ENCODE measurements at regions not wholly inside any gene's neighbourhood (a gene's known extent, or its start where the extent isn't known, plus 50 kb on each side); places are given as distances from the start of the nearest gene placed in this dataset.

DNA sequence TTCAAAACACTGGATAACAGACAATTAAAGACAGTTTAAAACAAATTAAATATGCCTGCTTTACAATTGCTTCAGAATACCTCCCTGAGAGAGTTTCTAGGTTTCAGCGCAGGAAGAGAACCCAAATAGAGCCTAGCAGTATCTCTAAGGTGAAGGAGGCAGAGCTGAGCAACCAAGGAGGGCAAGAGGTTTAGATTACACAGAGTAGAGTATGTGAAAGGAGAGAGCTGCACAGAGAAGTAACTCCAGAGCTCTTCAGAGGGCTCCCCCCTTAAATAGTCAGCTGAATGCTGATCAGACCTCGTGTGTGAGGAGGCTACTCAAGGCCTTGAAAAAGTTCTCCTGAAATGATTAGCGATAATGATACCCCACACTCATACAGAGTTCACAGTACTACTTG is 386.5 kb upstream of the TCF4 start:
- TF ChIP-seq, protein P1, sequence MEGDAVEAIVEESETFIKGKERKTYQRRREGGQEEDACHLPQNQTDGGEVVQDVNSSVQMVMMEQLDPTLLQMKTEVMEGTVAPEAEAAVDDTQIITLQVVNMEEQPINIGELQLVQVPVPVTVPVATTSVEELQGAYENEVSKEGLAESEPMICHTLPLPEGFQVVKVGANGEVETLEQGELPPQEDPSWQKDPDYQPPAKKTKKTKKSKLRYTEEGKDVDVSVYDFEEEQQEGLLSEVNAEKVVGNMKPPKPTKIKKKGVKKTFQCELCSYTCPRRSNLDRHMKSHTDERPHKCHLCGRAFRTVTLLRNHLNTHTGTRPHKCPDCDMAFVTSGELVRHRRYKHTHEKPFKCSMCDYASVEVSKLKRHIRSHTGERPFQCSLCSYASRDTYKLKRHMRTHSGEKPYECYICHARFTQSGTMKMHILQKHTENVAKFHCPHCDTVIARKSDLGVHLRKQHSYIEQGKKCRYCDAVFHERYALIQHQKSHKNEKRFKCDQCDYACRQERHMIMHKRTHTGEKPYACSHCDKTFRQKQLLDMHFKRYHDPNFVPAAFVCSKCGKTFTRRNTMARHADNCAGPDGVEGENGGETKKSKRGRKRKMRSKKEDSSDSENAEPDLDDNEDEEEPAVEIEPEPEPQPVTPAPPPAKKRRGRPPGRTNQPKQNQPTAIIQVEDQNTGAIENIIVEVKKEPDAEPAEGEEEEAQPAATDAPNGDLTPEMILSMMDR (IDR thresholded peaks at IDR 0.05) = no peak
- TF ChIP-seq REST (IDR thresholded peaks at IDR 0.05) = no peak
- TF ChIP-seq CHD2 (IDR thresholded peaks at IDR 0.05; ENCODE audit: low read length, partially characterized antibody) = no peak
- TF ChIP-seq CBX2 (IDR thresholded peaks at IDR 0.05; ENCODE audit: borderline replicate concordance, low read depth) = no peak
- TF ChIP-seq HMGXB4 (CRISPR knock-in tag; IDR thresholded peaks at IDR 0.05; ENCODE audit: borderline replicate concordance) = no peak
- no peak for TF ChIP-seq POLR2A (IDR thresholded peaks at IDR 0.05; ENCODE audit: low read length)
- no peak for TF ChIP-seq POLR2AphosphoS2 (conservative IDR thresholded peaks at IDR 0.05; ENCODE audit: low read length)
- TF ChIP-seq USF2 (IDR thresholded peaks at IDR 0.05) = no peak
- no peak for TF ChIP-seq TP53 (CRISPR knock-in tag; IDR thresholded peaks at IDR 0.05)
- no peak for TF ChIP-seq RFX5 (IDR thresholded peaks at IDR 0.05)
- TF ChIP-seq EP300 (IDR thresholded peaks at IDR 0.05) = no peak
- no peak for TF ChIP-seq HDAC2 (IDR thresholded peaks at IDR 0.05)
- TF ChIP-seq, protein P2, sequence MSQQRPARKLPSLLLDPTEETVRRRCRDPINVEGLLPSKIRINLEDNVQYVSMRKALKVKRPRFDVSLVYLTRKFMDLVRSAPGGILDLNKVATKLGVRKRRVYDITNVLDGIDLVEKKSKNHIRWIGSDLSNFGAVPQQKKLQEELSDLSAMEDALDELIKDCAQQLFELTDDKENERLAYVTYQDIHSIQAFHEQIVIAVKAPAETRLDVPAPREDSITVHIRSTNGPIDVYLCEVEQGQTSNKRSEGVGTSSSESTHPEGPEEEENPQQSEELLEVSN (IDR thresholded peaks at IDR 0.05; ENCODE audit: borderline replicate concordance, low read depth) = no peak
